ENCODE measurements at regions not wholly inside any gene's neighbourhood (a gene's known extent, or its start where the extent isn't known, plus 50 kb on each side); places are given as distances from the start of the nearest gene placed in this dataset.

- no peak for DNase-seq
- CTCF ChIA-PET = no interaction called here
- no peaks in the 10 kb centered on the region for H3K9me3 ChIP-seq (ENCODE audit: low read length)
These were observed 275.0 kb upstream of the SLCO3A1 start for GRCh38 chr15:91578511-91578910.

GRCh38 chr15:91584895-91585294, 268.6 kb upstream of the SLCO3A1 start:
- no peaks in the 10 kb centered on the region for H3K9me2 ChIP-seq (replicated peaks; ENCODE audit: low read length)
- H3K27me3 ChIP-seq (ENCODE audit: low read length) = peaks cover 35% of the 10 kb centered on the region
- no peak for ATAC-seq
- no peak for TF ChIP-seq EZH2phosphoT487 (IDR thresholded peaks at IDR 0.05; ENCODE audit: borderline replicate concordance, low read length)
- no peak for TF ChIP-seq EZH2 (IDR thresholded peaks at IDR 0.05; ENCODE audit: low read length, unreplicated experiment)
- TF ChIP-seq CTCF (conservative IDR thresholded peaks at IDR 0.05; ENCODE audit: low read depth, low read length) = no peak
- H3K36me3 ChIP-seq (ENCODE audit: low read depth, low read length) = no peaks in the 10 kb centered on the region
- H3K79me2 ChIP-seq (ENCODE audit: low read length) = no peaks in the 10 kb centered on the region
- no peaks in the 10 kb centered on the region for H3K4me1 ChIP-seq (ENCODE audit: insufficient read depth, low read length)
- BruUV-seq (replicated peaks) = no TSS peak
- H3K9ac ChIP-seq (ENCODE audit: low read length) = no peak overlapping the region
- no peak overlapping the region for H3K4me3 ChIP-seq (ENCODE audit: low read length)
- intact Hi-C loops (cut with micrococcal nuclease) = no loop called here
- CTCF ChIA-PET = no interaction called here
- H3F3A ChIP-seq (ENCODE audit: low read length, unreplicated experiment) = no peaks in the 10 kb centered on the region
- H2AFZ ChIP-seq (ENCODE audit: low read length) = no peak overlapping the region
- no peak overlapping the region for H3K4me2 ChIP-seq (ENCODE audit: low read length)
- no peak overlapping the region for H3K27ac ChIP-seq (ENCODE audit: low read length)
- POLR2A ChIA-PET (ENCODE audit: unreplicated experiment) = no interaction called here
- no peaks in the 10 kb centered on the region for H3K9me3 ChIP-seq (ENCODE audit: low read length)
- DNase-seq = no peak
- no peaks in the 10 kb centered on the region for H4K20me1 ChIP-seq (ENCODE audit: low read length)

More at GRCh38 chr15:91578511-91578910, 275.0 kb upstream of the SLCO3A1 start:
- Histone ChIP-seq H4K20me1 (ENCODE audit: low read length) (no peaks in the 10 kb centered on the region), H3K4me2 (ENCODE audit: low read length) (no peak overlapping the region), H3K9me2 (replicated peaks; ENCODE audit: low read length) (no peaks in the 10 kb centered on the region), H3K79me2 (ENCODE audit: low read length) (no peaks in the 10 kb centered on the region), H2AFZ (ENCODE audit: low read length) (no peak overlapping the region), H3K4me3 (ENCODE audit: low read length) (no peak overlapping the region), H3K27ac (ENCODE audit: low read length) (no peak overlapping the region), H3K27me3 (ENCODE audit: low read length) (peaks cover 3% of the 10 kb centered on the region), H3K4me1 (ENCODE audit: insufficient read depth, low read length) (no peaks in the 10 kb centered on the region), H3K36me3 (ENCODE audit: low read depth, low read length) (no peaks in the 10 kb centered on the region), H3F3A (ENCODE audit: low read length, unreplicated experiment) (no peaks in the 10 kb centered on the region), H3K9ac (ENCODE audit: low read length) (no peak overlapping the region)
- POLR2A ChIA-PET (ENCODE audit: unreplicated experiment) = no interaction called here
- BruUV-seq (replicated peaks) = no TSS peak
- intact Hi-C loops (cut with micrococcal nuclease) = no loop called here
- TF ChIP-seq EZH2 (IDR thresholded peaks at IDR 0.05; ENCODE audit: low read length, unreplicated experiment) = no peak
- TF ChIP-seq CTCF (conservative IDR thresholded peaks at IDR 0.05; ENCODE audit: low read depth, low read length) = no peak
- no peak for TF ChIP-seq EZH2phosphoT487 (IDR thresholded peaks at IDR 0.05; ENCODE audit: borderline replicate concordance, low read length)
- no peak for ATAC-seq

- ChIA-PET CTCF (no interaction called here), POLR2A (ENCODE audit: unreplicated experiment) (no interaction called here)
- H3K4me3 ChIP-seq (ENCODE audit: low read length) = no peak overlapping the region
- H3K4me2 ChIP-seq (ENCODE audit: low read length) = no peak overlapping the region
- no peak overlapping the region for H2AFZ ChIP-seq (ENCODE audit: low read length)
- BruUV-seq (replicated peaks) = no TSS peak
- no peaks in the 10 kb centered on the region for H3K9me2 ChIP-seq (replicated peaks; ENCODE audit: low read length)
- H3K9me3 ChIP-seq (ENCODE audit: low read length) = no peaks in the 10 kb centered on the region
- H3K36me3 ChIP-seq (ENCODE audit: low read depth, low read length) = no peaks in the 10 kb centered on the region
- intact Hi-C loops (cut with micrococcal nuclease) = no loop called here
- H3F3A ChIP-seq (ENCODE audit: low read length, unreplicated experiment) = no peaks in the 10 kb centered on the region
- no peak overlapping the region for H3K27ac ChIP-seq (ENCODE audit: low read length)
- ATAC-seq (no peak), DNase-seq (no peak)
- H3K79me2 ChIP-seq (ENCODE audit: low read length) = no peaks in the 10 kb centered on the region
- no peaks in the 10 kb centered on the region for H3K4me1 ChIP-seq (ENCODE audit: insufficient read depth, low read length)
- H4K20me1 ChIP-seq (ENCODE audit: low read length) = no peaks in the 10 kb centered on the region
- H3K27me3 ChIP-seq (ENCODE audit: low read length) = peaks cover 47% of the 10 kb centered on the region
- TF ChIP-seq EZH2phosphoT487 (IDR thresholded peaks at IDR 0.05; ENCODE audit: borderline replicate concordance, low read length) = no peak
- TF ChIP-seq EZH2 (IDR thresholded peaks at IDR 0.05; ENCODE audit: low read length, unreplicated experiment) = no peak
- TF ChIP-seq CTCF (conservative IDR thresholded peaks at IDR 0.05; ENCODE audit: low read depth, low read length) = no peak
- H3K9ac ChIP-seq (ENCODE audit: low read length) = no peak overlapping the region
These were observed 266.9 kb upstream of the SLCO3A1 start for GRCh38 chr15:91586560-91586959.
